ENCODE measurements at regions not wholly inside any gene's neighbourhood (a gene's known extent, or its start where the extent isn't known, plus 50 kb on each side); places are given as distances from the start of the nearest gene placed in this dataset.

GRCh38 chr6:72519871-72520270 is 102.0 kb upstream of the KCNQ5 start:
- Mint-ChIP-seq H3K9me3 (ENCODE audit: unreplicated experiment) (peaks cover 5% of the 10 kb centered on the region), H3K27me3 (ENCODE audit: unreplicated experiment) (peaks cover 7% of the 10 kb centered on the region), H3K4me1 (ENCODE audit: unreplicated experiment) (no peaks in the 10 kb centered on the region), H3K27ac (ENCODE audit: unreplicated experiment) (no peak overlapping the region), H3K36me3 (ENCODE audit: unreplicated experiment) (no peaks in the 10 kb centered on the region), H3K4me3 (ENCODE audit: unreplicated experiment) (no peak overlapping the region)
- TF ChIP-seq, protein P1, sequence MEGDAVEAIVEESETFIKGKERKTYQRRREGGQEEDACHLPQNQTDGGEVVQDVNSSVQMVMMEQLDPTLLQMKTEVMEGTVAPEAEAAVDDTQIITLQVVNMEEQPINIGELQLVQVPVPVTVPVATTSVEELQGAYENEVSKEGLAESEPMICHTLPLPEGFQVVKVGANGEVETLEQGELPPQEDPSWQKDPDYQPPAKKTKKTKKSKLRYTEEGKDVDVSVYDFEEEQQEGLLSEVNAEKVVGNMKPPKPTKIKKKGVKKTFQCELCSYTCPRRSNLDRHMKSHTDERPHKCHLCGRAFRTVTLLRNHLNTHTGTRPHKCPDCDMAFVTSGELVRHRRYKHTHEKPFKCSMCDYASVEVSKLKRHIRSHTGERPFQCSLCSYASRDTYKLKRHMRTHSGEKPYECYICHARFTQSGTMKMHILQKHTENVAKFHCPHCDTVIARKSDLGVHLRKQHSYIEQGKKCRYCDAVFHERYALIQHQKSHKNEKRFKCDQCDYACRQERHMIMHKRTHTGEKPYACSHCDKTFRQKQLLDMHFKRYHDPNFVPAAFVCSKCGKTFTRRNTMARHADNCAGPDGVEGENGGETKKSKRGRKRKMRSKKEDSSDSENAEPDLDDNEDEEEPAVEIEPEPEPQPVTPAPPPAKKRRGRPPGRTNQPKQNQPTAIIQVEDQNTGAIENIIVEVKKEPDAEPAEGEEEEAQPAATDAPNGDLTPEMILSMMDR (IDR thresholded peaks at IDR 0.05), result no peak
- DNase-seq (ENCODE audit: extremely low spot score, unreplicated experiment), result no peak

- no peak for DNase-seq (ENCODE audit: extremely low spot score, unreplicated experiment)
These were observed 100.2 kb upstream of the KCNQ5 start for GRCh38 chr6:72521684-72522083.

GRCh38 chr6:72522735-72523141 is 99.1 kb upstream of the KCNQ5 start:
- H3K36me3 Mint-ChIP-seq (ENCODE audit: unreplicated experiment), result no peaks in the 10 kb centered on the region
- no peak overlapping the region for H3K27ac Mint-ChIP-seq (ENCODE audit: unreplicated experiment)
- no peak for DNase-seq (ENCODE audit: extremely low spot score, unreplicated experiment)
- TF ChIP-seq, protein P1 (IDR thresholded peaks at IDR 0.05), result peak; percentile 14
- H3K4me1 Mint-ChIP-seq (ENCODE audit: unreplicated experiment), result peaks cover 1% of the 10 kb centered on the region
- H3K27me3 Mint-ChIP-seq (ENCODE audit: unreplicated experiment), result peaks cover 1% of the 10 kb centered on the region
- no peaks in the 10 kb centered on the region for H3K9me3 Mint-ChIP-seq (ENCODE audit: unreplicated experiment)
- H3K4me3 Mint-ChIP-seq (ENCODE audit: unreplicated experiment), result no peak overlapping the region

More at GRCh38 chr6:72521684-72522083, 100.2 kb upstream of the KCNQ5 start:
- Mint-ChIP-seq H3K27me3 (ENCODE audit: unreplicated experiment) (peaks cover 2% of the 10 kb centered on the region), H3K4me1 (ENCODE audit: unreplicated experiment) (peaks cover 1% of the 10 kb centered on the region), H3K4me3 (ENCODE audit: unreplicated experiment) (no peak overlapping the region), H3K27ac (ENCODE audit: unreplicated experiment) (no peak overlapping the region), H3K9me3 (ENCODE audit: unreplicated experiment) (no peaks in the 10 kb centered on the region), H3K36me3 (ENCODE audit: unreplicated experiment) (no peaks in the 10 kb centered on the region)
- TF ChIP-seq, protein P1 (IDR thresholded peaks at IDR 0.05), result no peak

GRCh38 chr6:72524011-72524645 is 97.7 kb upstream of the KCNQ5 start:
- no peak overlapping the region for H3K27ac Mint-ChIP-seq (ENCODE audit: unreplicated experiment)
- DNase-seq (ENCODE audit: extremely low spot score, unreplicated experiment), result no peak
- H3K36me3 Mint-ChIP-seq (ENCODE audit: unreplicated experiment), result no peaks in the 10 kb centered on the region
- H3K9me3 Mint-ChIP-seq (ENCODE audit: unreplicated experiment), result no peaks in the 10 kb centered on the region
- H3K4me1 Mint-ChIP-seq (ENCODE audit: unreplicated experiment), result peaks cover 1% of the 10 kb centered on the region
- TF ChIP-seq, protein P1 (IDR thresholded peaks at IDR 0.05), result no peak
- H3K4me3 Mint-ChIP-seq (ENCODE audit: unreplicated experiment), result no peak overlapping the region
- no peaks in the 10 kb centered on the region for H3K27me3 Mint-ChIP-seq (ENCODE audit: unreplicated experiment)

GRCh38 chr6:72525821-72526510 is 95.9 kb upstream of the KCNQ5 start:
- Mint-ChIP-seq H3K4me1 (ENCODE audit: unreplicated experiment) (peaks cover 1% of the 10 kb centered on the region), H3K27me3 (ENCODE audit: unreplicated experiment) (no peaks in the 10 kb centered on the region), H3K9me3 (ENCODE audit: unreplicated experiment) (no peaks in the 10 kb centered on the region), H3K36me3 (ENCODE audit: unreplicated experiment) (no peaks in the 10 kb centered on the region), H3K4me3 (ENCODE audit: unreplicated experiment) (no peak overlapping the region), H3K27ac (ENCODE audit: unreplicated experiment) (no peak overlapping the region)
- TF ChIP-seq, protein P1 (IDR thresholded peaks at IDR 0.05), result no peak
- DNase-seq (ENCODE audit: extremely low spot score, unreplicated experiment), result no peak
